ENCODE measurements at regions not wholly inside any gene's neighbourhood (a gene's known extent, or its start where the extent isn't known, plus 50 kb on each side); places are given as distances from the start of the nearest gene placed in this dataset.

- DNase-seq (ENCODE audit: low spot score) = no peak
Measured at GRCh38 chr2:105652014-105652796, 92.5 kb upstream of the NCK2 start.

- DNase-seq (ENCODE audit: low spot score) = no peak
Measured at GRCh38 chr2:105649534-105649933, 95.2 kb upstream of the NCK2 start.

- no peak for DNase-seq (ENCODE audit: low spot score)
Measured at GRCh38 chr2:105647731-105648130, 97.0 kb upstream of the NCK2 start.

- DNase-seq (ENCODE audit: low spot score) = no peak
Measured at GRCh38 chr2:105646774-105647076, 98.0 kb upstream of the NCK2 start.

GRCh38 chr2:105645938-105646773 is 98.6 kb upstream of the NCK2 start:
- DNase-seq (ENCODE audit: low spot score) = no peak

- no peak for DNase-seq (ENCODE audit: low spot score)
Measured at GRCh38 chr2:105645031-105645937, 99.4 kb upstream of the NCK2 start.

GRCh38 chr2:105644174-105644980 is 100.3 kb upstream of the NCK2 start:
- no peak for DNase-seq (ENCODE audit: low spot score)

- no peak for DNase-seq (ENCODE audit: low spot score)
Measured at GRCh38 chr2:105643405-105644173, 101.1 kb upstream of the NCK2 start.

GRCh38 chr2:105641389-105641811 is 103.3 kb upstream of the NCK2 start:
- DNase-seq (ENCODE audit: low spot score) = no peak

- DNase-seq (ENCODE audit: low spot score) = no peak
Measured at GRCh38 chr2:105640246-105640645, 104.5 kb upstream of the NCK2 start.

GRCh38 chr2:105636109-105636740 is 108.5 kb upstream of the NCK2 start:
- DNase-seq (ENCODE audit: low spot score) = no peak

GRCh38 chr2:105635564-105635963 is 109.1 kb upstream of the NCK2 start:
- no peak for DNase-seq (ENCODE audit: low spot score)

- DNase-seq (ENCODE audit: low spot score) = no peak
Measured at GRCh38 chr2:105634198-105634597, 110.5 kb upstream of the NCK2 start.

- DNase-seq (ENCODE audit: low spot score) = no peak
Measured at GRCh38 chr2:105631922-105632321, 112.8 kb upstream of the NCK2 start.

- DNase-seq (ENCODE audit: low spot score) = no peak
Measured at GRCh38 chr2:105631011-105631410, 113.7 kb upstream of the NCK2 start.

- no peak for DNase-seq (ENCODE audit: low spot score)
Measured at GRCh38 chr2:105629634-105630033, 115.1 kb upstream of the NCK2 start.

- DNase-seq (ENCODE audit: low spot score) = no peak
Measured at GRCh38 chr2:105627534-105627933, 117.2 kb upstream of the NCK2 start.

GRCh38 chr2:105626966-105627340 is 117.8 kb upstream of the NCK2 start:
- DNase-seq (ENCODE audit: low spot score) = no peak

GRCh38 chr2:105626212-105626965 is 118.3 kb upstream of the NCK2 start:
- no peak for DNase-seq (ENCODE audit: low spot score)

GRCh38 chr2:105625632-105626031 is 119.1 kb upstream of the NCK2 start:
- DNase-seq (ENCODE audit: low spot score) = no peak
